Activated T-cell treated with anti-CD3 and anti-CD28 coated beads, Interleukin-2, amount 50 U/mL, for 4 hours (primary cell): ENCODE measurements at regions not wholly inside any gene's neighbourhood (a gene's known extent, or its start where the extent isn't known, plus 50 kb on each side); places are given as distances from the start of the nearest gene placed in this dataset.
A peak's percentile ranks its signal among the peaks of the same experiment; 100 is the strongest.

Experiments
- ATAC-seq, 2 donors: fragments of 200-7000 bp; cut with Tn5 transposase; one replicate each; pipeline ENCODE4 v1.10.0; 2021
- DNase-seq: peaks from one replicate; pipeline ENCODE4 v3.0.0-alpha.2; 2020
- H3K27me3 Mint-ChIP-seq: one replicate; pipeline ENCODE4 v1.8.0; 2021; ENCODE audit warnings: low read depth, mixed read lengths
- H3K36me3 Mint-ChIP-seq: one replicate; pipeline ENCODE4 v1.8.0; 2022; ENCODE audit warnings: mixed read lengths; ENCODE audit not compliant: insufficient read depth
- H3K4me1 Mint-ChIP-seq: one replicate; pipeline ENCODE4 v1.8.0; 2021; ENCODE audit warnings: low read depth, mixed read lengths
- H3K4me3 Mint-ChIP-seq: one replicate; pipeline ENCODE4 v1.8.0; 2021; ENCODE audit warnings: mild to moderate bottlenecking, moderate library complexity, mixed read lengths
- H3K9me3 Mint-ChIP-seq: one replicate; pipeline ENCODE4 v1.8.0; 2021; ENCODE audit warnings: mixed read lengths

DNA sequence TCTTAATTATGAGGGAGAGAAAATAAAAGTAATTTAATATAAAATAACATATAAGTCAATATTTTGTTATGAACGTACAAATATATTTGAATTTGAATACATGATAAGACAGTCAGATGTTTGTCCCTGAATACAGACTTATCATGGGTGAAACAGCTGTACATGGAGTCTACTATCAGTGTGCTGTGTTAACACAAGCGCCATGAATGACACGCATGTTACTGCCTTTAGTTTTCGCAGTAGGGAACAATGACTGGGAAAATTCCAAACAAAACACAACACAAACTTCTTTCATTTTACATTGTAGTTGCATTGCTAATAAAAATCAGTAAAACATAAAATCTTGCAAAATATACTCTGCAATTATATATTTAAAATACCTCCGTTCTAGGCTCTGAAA lies 108.6 kb downstream of the FBXO5 start:
- DNase-seq (no peak), ATAC-seq (no peak)
- no peaks in the 10 kb centered on the region for H3K36me3 Mint-ChIP-seq
- no peaks in the 10 kb centered on the region for H3K4me1 Mint-ChIP-seq
- H3K4me3 Mint-ChIP-seq = no peak overlapping the region
- peaks cover 9% of the 10 kb centered on the region for H3K27me3 Mint-ChIP-seq
- peaks cover 1% of the 10 kb centered on the region for H3K9me3 Mint-ChIP-seq

DNA sequence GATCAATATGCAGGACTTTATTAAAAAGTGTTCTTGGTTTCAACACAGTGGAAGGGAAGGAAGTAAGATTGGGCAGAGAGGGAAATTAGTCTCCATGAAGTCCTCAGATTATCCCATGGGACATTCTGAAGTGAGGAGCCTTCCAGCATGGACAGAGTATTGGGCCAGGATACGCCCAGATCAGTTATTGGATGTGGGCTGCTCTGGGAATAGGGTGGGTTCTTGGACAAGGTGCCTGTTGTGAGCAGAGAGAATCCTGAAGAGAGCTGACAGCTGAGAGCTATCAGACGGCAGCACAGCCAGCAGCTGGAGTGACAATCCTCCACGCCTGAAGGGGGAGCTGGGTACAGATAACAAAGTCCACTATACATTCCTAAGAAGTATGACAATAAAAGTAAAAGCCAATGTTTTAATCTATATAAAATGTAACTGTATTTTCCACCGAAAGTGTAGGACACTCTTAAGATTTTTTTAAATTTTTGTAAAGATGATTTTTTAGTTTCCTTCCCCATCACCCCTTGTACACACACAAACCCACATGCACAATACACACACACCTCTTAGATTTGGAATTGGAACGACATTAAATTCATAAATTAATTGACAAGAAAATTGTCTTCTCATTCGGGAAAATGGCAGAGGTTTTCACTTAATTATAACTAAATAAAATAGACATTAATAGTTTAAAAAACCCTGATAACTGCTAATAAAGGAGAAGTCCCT lies 107.8 kb downstream of the FBXO5 start:
- peaks cover 9% of the 10 kb centered on the region for H3K9me3 Mint-ChIP-seq
- no peaks in the 10 kb centered on the region for H3K4me1 Mint-ChIP-seq
- H3K36me3 Mint-ChIP-seq = no peaks in the 10 kb centered on the region
- ATAC-seq (no peak), DNase-seq (no peak)
- H3K4me3 Mint-ChIP-seq = no peak overlapping the region
- peaks cover 13% of the 10 kb centered on the region for H3K27me3 Mint-ChIP-seq

DNA sequence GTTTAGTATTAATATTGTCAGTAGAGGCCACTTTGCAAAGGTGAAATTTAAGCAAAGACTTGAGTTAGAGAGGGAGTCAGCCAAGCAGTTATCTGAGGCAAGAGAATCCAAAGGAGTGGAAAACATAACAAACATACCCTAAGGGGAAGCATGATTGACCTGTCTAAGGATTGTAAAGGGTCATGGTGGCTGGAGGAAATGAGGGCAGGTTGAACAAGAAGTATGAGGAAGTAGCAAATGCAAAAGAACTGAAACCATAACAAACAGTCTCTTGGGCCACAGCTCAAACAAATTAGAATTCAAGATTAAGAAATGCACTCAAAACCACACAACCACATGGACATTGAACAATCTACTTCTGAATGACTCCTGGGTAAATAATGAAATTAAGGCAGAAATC lies 103.2 kb downstream of the FBXO5 start:
- no peak overlapping the region for H3K4me3 Mint-ChIP-seq
- no peaks in the 10 kb centered on the region for H3K36me3 Mint-ChIP-seq
- ATAC-seq = no peak
- peaks cover 8% of the 10 kb centered on the region for H3K27me3 Mint-ChIP-seq
- H3K4me1 Mint-ChIP-seq = no peaks in the 10 kb centered on the region
- DNase-seq = no peak
- peaks cover 16% of the 10 kb centered on the region for H3K9me3 Mint-ChIP-seq

DNA sequence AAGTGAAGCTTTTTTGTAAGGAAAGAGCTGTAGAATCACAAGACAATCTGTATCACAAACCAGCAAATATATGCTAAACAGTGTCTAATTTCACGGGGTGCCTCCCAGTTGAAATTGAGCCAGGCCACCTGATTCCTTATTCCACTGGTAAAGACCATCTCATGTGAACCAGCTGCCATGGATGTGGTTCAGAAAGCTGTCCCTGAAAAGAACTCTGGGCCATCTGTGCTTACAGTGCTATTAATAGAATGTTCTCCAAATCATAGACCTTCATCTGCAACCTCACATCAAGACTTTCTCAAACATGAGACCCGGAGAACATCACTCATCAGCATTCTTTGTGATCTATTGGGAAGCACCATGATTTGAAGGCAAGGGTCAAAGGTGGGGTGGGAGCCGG lies 89.7 kb downstream of the FBXO5 start:
- DNase-seq = no peak
- Mint-ChIP-seq H3K27me3 (peaks cover 24% of the 10 kb centered on the region), H3K9me3 (no peaks in the 10 kb centered on the region), H3K36me3 (no peaks in the 10 kb centered on the region), H3K4me1 (no peaks in the 10 kb centered on the region), H3K4me3 (no peak overlapping the region)
- ATAC-seq = no peak

DNA sequence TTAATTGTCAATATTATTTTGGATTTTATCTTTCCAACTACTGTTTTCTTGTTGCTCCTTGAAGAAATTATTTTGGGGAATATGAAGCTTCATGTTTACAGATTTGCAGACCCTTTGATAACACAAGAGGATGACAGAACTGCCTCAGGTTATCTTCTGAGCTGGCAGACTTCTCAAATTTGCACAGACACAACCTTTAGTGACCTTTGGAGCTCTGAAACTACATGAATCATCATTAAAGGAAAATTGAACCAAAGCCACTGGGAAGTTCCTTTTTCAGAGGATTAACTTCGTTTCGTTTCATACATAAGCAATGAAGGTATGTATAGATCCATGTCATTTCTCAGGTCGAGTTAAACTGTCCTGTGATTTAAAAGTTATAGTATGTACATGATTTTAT lies 85.9 kb downstream of the FBXO5 start:
- H3K36me3 Mint-ChIP-seq = no peaks in the 10 kb centered on the region
- no peaks in the 10 kb centered on the region for H3K4me1 Mint-ChIP-seq
- DNase-seq = no peak
- no peaks in the 10 kb centered on the region for H3K9me3 Mint-ChIP-seq
- H3K4me3 Mint-ChIP-seq = no peak overlapping the region
- peaks cover 12% of the 10 kb centered on the region for H3K27me3 Mint-ChIP-seq
- ATAC-seq = no peak

DNA sequence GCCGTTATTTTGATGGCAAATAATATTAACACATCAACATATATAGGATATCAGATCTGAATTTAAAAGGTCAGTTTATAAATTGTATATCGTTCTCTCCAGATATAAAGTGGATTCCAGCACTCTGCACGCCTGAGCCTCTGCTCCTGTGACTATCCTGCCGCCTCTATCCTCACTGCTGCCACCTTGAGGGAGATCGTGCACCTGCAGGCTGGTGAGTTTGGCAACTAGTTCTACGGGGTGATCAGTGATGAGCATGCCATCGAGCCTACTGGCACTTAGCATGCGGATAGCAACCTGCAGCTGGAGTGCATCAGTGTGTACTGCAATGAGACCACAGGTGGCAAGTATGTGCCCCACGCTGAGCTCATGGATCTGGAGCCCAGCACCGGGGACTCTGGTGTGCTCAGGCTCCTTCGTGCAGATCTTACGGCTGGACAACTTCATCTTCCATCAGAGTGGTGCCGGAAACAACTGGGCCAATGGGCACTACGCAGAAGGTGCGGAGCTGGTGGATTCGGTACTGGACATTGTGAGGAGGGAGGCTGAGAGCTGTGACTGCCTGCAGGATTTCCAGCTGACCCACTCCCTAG lies 84.9 kb downstream of the FBXO5 start:
- DNase-seq = peak; percentile 54

DNA sequence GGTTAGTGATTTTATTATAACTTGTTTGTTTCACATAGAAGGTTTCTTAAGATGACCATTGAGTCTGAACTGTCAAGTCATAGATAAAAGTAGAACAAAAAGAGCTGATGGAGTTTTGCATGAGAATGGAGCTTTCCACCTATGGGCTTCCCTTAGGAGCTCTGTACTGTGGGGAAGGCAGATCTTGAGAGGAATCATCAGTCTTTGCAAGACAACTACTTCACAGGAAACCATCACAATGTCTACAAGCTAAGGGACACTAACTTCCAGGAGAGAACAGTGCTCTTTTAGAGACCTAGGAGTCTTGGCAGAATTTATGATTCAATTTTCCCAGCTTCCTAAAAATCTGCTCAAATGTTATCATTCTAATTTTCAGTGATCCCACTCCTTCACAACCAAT lies 78.2 kb downstream of the FBXO5 start:
- Mint-ChIP-seq H3K4me3 (no peak overlapping the region), H3K9me3 (no peaks in the 10 kb centered on the region), H3K27me3 (peaks cover 8% of the 10 kb centered on the region), H3K36me3 (no peaks in the 10 kb centered on the region), H3K4me1 (no peaks in the 10 kb centered on the region)
- no peak for DNase-seq
- no peak for ATAC-seq

More for the DNA sequence above, 84.9 kb downstream of the FBXO5 start:
- peaks cover 17% of the 10 kb centered on the region for H3K27me3 Mint-ChIP-seq
- no peaks in the 10 kb centered on the region for H3K4me1 Mint-ChIP-seq
- H3K36me3 Mint-ChIP-seq = no peaks in the 10 kb centered on the region
- no peak overlapping the region for H3K4me3 Mint-ChIP-seq
- peak; percentile 78 to 91 for ATAC-seq
- no peaks in the 10 kb centered on the region for H3K9me3 Mint-ChIP-seq

DNA sequence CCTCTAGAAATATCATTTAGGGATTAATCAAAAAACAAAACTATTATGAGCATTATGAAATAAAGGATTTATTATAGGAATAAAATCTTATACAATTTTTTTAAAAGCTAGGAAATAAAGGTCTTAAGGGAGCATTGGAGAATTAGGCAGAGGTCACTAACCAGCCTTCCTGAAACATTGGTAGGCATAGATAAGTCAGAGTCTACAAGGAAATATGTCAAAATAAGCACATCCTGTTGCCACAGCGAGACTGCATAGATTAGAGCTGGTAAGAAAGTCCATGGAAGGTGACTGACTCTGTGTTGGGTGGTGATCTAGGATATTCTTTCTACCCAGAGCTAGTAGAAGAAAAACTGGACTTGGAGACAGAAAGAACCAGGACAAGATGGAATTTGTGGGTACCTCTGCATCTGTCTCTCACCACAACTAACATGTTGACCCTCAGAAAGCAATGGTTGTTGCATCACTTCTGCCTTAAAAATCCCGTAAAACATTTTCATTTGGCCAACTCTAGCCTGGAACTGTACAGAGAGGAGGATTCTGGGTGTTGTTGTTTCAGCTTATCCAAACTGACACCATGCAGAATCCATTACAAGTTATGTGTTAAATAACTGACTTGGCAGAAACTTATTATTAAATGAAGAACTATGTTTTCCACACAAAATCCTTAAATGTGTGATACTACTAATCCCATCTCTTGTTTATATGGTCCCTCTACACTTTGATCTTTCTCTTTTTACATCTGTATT lies 77.1 kb downstream of the FBXO5 start:
- Mint-ChIP-seq H3K4me1 (no peaks in the 10 kb centered on the region), H3K27me3 (peaks cover 8% of the 10 kb centered on the region), H3K4me3 (no peak overlapping the region), H3K9me3 (no peaks in the 10 kb centered on the region), H3K36me3 (no peaks in the 10 kb centered on the region)
- no peak for DNase-seq
- no peak for ATAC-seq

DNA sequence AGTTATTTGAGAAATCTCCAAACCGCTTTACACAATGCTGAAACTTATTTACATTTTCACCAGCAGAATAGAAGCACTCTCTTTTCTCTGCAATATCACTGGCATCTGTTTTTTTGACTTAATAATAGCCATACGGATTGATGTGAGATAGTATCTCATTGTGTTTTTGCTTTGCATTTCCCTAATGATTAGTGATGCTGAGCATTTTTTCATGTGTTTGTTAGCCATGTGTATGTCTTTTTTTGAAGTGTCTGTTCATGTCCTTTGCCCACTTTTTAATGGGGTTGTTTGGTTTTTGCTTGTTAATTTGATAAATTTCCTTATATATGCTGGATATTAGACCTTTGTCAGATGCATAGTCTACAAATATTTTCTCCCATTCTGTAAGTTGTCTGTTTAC lies 73.6 kb downstream of the FBXO5 start:
- Mint-ChIP-seq H3K36me3 (no peaks in the 10 kb centered on the region), H3K27me3 (peaks cover 14% of the 10 kb centered on the region), H3K9me3 (peaks cover 9% of the 10 kb centered on the region), H3K4me3 (no peak overlapping the region), H3K4me1 (no peaks in the 10 kb centered on the region)
- DNase-seq (no peak), ATAC-seq (no peak)

DNA sequence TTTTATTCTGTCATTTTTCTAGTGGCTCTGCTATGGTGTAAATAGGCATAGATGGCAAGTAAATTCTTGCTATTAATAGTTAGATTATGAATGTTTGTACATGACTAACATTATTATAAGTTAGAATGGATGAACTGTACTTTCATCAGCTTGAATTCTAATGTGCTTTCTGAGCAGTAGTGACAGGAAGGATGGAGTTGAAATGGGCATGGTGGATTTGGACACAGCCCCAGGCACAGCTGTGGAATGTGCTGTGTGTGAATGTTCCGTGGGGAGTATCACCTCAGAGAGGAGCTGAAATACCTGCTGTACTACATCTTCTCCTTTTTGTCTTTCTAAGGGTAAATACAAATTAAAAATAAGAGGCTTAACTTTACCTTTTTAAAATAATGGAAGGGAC lies 66.8 kb downstream of the FBXO5 start:
- Mint-ChIP-seq H3K36me3 (no peaks in the 10 kb centered on the region), H3K4me3 (no peak overlapping the region), H3K4me1 (no peaks in the 10 kb centered on the region), H3K9me3 (peaks cover 9% of the 10 kb centered on the region), H3K27me3 (peaks cover 30% of the 10 kb centered on the region)
- DNase-seq (no peak), ATAC-seq (no peak)

DNA sequence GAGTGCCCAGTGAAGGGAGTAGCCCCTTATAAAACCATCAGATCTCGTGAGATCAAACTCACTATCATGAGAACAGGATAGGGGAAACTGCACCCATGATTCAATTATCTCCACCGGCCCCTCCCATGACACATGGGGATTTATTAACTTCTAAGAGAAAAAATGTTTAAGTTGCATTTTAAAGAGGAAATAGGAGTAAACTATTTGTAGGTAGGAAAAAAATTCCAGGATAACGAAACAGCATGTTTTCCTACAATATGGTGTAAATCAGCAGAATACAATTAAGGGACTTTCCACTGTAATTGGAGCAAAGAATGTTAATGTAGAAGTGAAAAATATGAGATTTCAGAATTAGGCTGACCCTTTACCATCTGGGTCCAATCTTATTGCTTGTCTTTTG lies 63.9 kb downstream of the FBXO5 start:
- Mint-ChIP-seq H3K4me1 (no peaks in the 10 kb centered on the region), H3K4me3 (no peak overlapping the region), H3K36me3 (no peaks in the 10 kb centered on the region), H3K9me3 (no peaks in the 10 kb centered on the region), H3K27me3 (peaks cover 20% of the 10 kb centered on the region)
- DNase-seq (no peak), ATAC-seq (no peak)

DNA sequence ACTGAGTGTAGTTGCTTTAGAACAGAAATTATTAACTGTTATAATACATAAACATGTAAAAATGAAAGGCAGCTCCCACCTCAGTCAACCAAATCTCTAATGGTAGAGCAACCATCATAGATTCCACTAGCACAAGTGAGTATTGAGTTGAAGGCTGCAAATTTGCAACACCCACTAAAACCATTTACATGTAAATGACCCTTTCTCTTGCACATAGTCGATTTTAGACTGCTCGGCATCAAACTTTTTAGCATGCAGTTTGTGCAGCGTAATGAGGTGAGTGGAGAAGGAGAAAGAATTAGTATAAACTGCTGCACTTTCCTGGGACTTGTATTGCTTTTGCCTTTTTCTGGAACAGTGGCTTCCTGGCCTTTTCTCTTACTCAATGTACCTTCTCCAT lies 62.8 kb downstream of the FBXO5 start:
- no peaks in the 10 kb centered on the region for H3K36me3 Mint-ChIP-seq
- ATAC-seq (no peak), DNase-seq (no peak)
- no peaks in the 10 kb centered on the region for H3K4me1 Mint-ChIP-seq
- H3K9me3 Mint-ChIP-seq = no peaks in the 10 kb centered on the region
- H3K27me3 Mint-ChIP-seq = peaks cover 21% of the 10 kb centered on the region
- H3K4me3 Mint-ChIP-seq = no peak overlapping the region
